Uterus (tissue), 2 donors: ENCODE measurements at regions not wholly inside any gene's neighbourhood (a gene's known extent, or its start where the extent isn't known, plus 50 kb on each side); places are given as distances from the start of the nearest gene placed in this dataset.

Experiments used
- CTCF ChIP-seq, 4 experiments: fragments of 200-600 bp in 2 of 4; fragments of 450-650 bp in 2 of 4; sonication (generic) in 2 of 4; IDR thresholded peaks; one replicate each; pipeline ENCODE4 v1.5.1; 2016 to 2019; ENCODE audit warnings: antibody characterized with exemption in 4 of 4, mild to moderate bottlenecking in 2 of 4, moderate library complexity in 1 of 4
- POLR2A ChIP-seq, 2 donors: fragments of 450-650 bp; IDR thresholded peaks; one replicate each; pipeline ENCODE4 v1.6.1; 2016; ENCODE audit warnings: antibody characterized with exemption in 2 of 2, mild to moderate bottlenecking in 1 of 2, moderate library complexity in 1 of 2

- TF ChIP-seq CTCF (IDR thresholded peaks at IDR 0.05) (no peak), POLR2A (IDR thresholded peaks at IDR 0.05) (no peak)
Measured at GRCh38 chr14:82676403-82676802, 1142.8 kb upstream of the SEL1L start.
